GM12878 (cell line): ENCODE measurements at regions not wholly inside any gene's neighbourhood (a gene's known extent, or its start where the extent isn't known, plus 50 kb on each side); places are given as distances from the start of the nearest gene placed in this dataset.

Experiments used
- ATAC-seq: fragments of 200-7000 bp; cut with Tn5 transposase; 3 replicates; pipeline ENCODE4 v1.9.1; 2020; ENCODE audit warnings: mild to moderate bottlenecking, moderate library complexity
- BruUV-seq: library from RNA; stranded (reverse); fragments of 400-500 nt; replicated peaks from 2 replicates; lab custom pipeline; 2021; lab: Mats Ljungman, UMichigan
- CTCF ChIA-PET: fragments of 300-600 bp; sonication (Branson Sonifier 250); formaldehyde crosslinking; extraction: SDS; loops from one replicate; lab custom pipeline; 2021; ENCODE audit warnings: inconsistent platforms; lab: Yijun Ruan, JAX
- POLR2A ChIA-PET: fragments of 350-600 bp; formaldehyde crosslinking; extraction: SDS; loops from one replicate; lab custom pipeline; 2021; ENCODE audit warnings: inconsistent platforms; lab: Charles Lee
- RAD21 ChIA-PET: fragments of 300-600 bp; sonication (Branson Sonifier 250); formaldehyde crosslinking; loops from one replicate; lab custom pipeline; 2023; ENCODE audit warnings: antibody characterized with exemption; ENCODE audit not compliant: unreplicated experiment; lab: Charles Lee
- SMC1A ChIA-PET: fragments of 300-600 bp; sonication (Branson Sonifier 250); formaldehyde crosslinking; loops from one replicate; lab custom pipeline; 2023; ENCODE audit not compliant: unreplicated experiment, uncharacterized antibody; lab: Charles Lee
- DNase-seq: peaks from one replicate; pipeline ENCODE4 v3.0.0-alpha.2; 2011; ENCODE audit warnings: low read depth, low spot score
- FAIRE-seq: peaks from 3 replicates; lab custom pipeline; 2011; peaks lifted over from hg19 to GRCh38; lab: Jason Lieb, UNC
- H2AFZ ChIP-seq: 2 replicates; pipeline ENCODE4 v1.6.0; 2011; ENCODE audit warnings: low read depth, low read length, control low read depth; ENCODE audit not compliant: control insufficient read depth
- H3K27ac ChIP-seq: 2 replicates; pipeline ENCODE4 v1.5.1; 2011; ENCODE audit warnings: control low read depth; ENCODE audit not compliant: control insufficient read depth, insufficient read depth
- H3K27me3 ChIP-seq, 2 experiments: replicated peaks in 1 of 2; 2 replicates each; pipeline versions ENCODE4 v1.6.0 to v1.6.1; 2011; ENCODE audit warnings: low read length in 1 of 2; ENCODE audit not compliant: control insufficient read depth in 2 of 2, insufficient read depth in 2 of 2
- H3K36me3 ChIP-seq, 2 experiments: 2 replicates each; pipeline ENCODE4 v1.5.1; 2011; ENCODE audit warnings: low read length in 1 of 2; ENCODE audit not compliant: control insufficient read depth in 2 of 2, insufficient read depth in 2 of 2
- H3K4me1 ChIP-seq: 2 replicates; pipeline ENCODE4 v1.6.1; 2011; ENCODE audit warnings: mild to moderate bottlenecking, low read length, moderate library complexity, mixed read lengths; ENCODE audit not compliant: control insufficient read depth, insufficient read depth
- H3K4me2 ChIP-seq: 2 replicates; pipeline ENCODE4 v1.6.0; 2011; ENCODE audit warnings: control low read depth; ENCODE audit not compliant: control insufficient read depth, insufficient read depth
- H3K4me3 ChIP-seq: fragments of 200-600 bp; sonication (generic); 2 replicates; pipeline ENCODE4 v1.5.1; 2016
- H3K79me2 ChIP-seq: 2 replicates; pipeline ENCODE4 v1.6.0; 2011; ENCODE audit warnings: low read length; ENCODE audit not compliant: control insufficient read depth, insufficient read depth
- H3K9ac ChIP-seq: 2 replicates; pipeline ENCODE4 v1.8.0; 2011; ENCODE audit warnings: low read length, control low read depth, mixed read lengths; ENCODE audit not compliant: control insufficient read depth, insufficient read depth
- H3K9me3 ChIP-seq: replicated peaks from 3 replicates; pipeline ENCODE4 v1.5.1; 2011; ENCODE audit warnings: mild to moderate bottlenecking, low read length; ENCODE audit not compliant: control insufficient read depth, insufficient read depth
- H4K20me1 ChIP-seq: 2 replicates; pipeline ENCODE4 v1.6.0; 2011; ENCODE audit not compliant: control insufficient read depth, insufficient read depth
- EED ChIP-seq: sonication (generic); IDR thresholded peaks from 2 replicates; pipeline ENCODE4 v1.6.1; 2016; ENCODE audit warnings: antibody characterized with exemption, low read depth
- ESRRA ChIP-seq: IDR thresholded peaks from 2 replicates; pipeline ENCODE4 v1.6.1; 2012; ENCODE audit warnings: mild to moderate bottlenecking, low read length, improper control_type of control experiment
- PML ChIP-seq: IDR thresholded peaks from 2 replicates; pipeline ENCODE4 v1.6.1; 2012; ENCODE audit warnings: low read length, inconsistent platforms
- SP1 ChIP-seq: IDR thresholded peaks from one replicate; pipeline ENCODE4 v1.6.1; 2011; ENCODE audit warnings: low read depth, low read length
- TCF7 ChIP-seq: IDR thresholded peaks from 2 replicates; pipeline ENCODE4 v1.6.1; 2014; ENCODE audit warnings: antibody characterized with exemption, borderline replicate concordance
- ZNF24 ChIP-seq: fragments of 450-650 bp; IDR thresholded peaks from 2 replicates; pipeline ENCODE4 v1.6.1; 2017; ENCODE audit warnings: antibody characterized with exemption, mild to moderate bottlenecking
- in situ Hi-C: fragments of 300-500 bp; cut with MboI; formaldehyde crosslinking; loops from 9 replicates; pipeline ENCODE4 v1.14.3; 2018; ENCODE audit warnings: mixed read lengths
- intact Hi-C: fragments of 100-400 bp; cut with micrococcal nuclease; formaldehyde crosslinking; loops from one replicate; pipeline ENCODE4 v1.14.2; 2022; ENCODE audit not compliant: unreplicated experiment
- TF ChIP-seq, protein P1 (sequence below): IDR thresholded peaks from 2 replicates; pipeline ENCODE4 v1.6.1; 2011; ENCODE audit warnings: mild to moderate bottlenecking, low read depth, low read length, moderate library complexity; ENCODE audit not compliant: insufficient replicate concordance
- TF ChIP-seq, protein P2 (sequence below): IDR thresholded peaks from 2 replicates; pipeline ENCODE4 v1.6.1; 2011; ENCODE audit warnings: borderline replicate concordance, low read depth, mild to moderate bottlenecking, moderate library complexity, mixed read lengths, low read length; ENCODE audit not compliant: insufficient read depth; ENCODE audit errors: extremely low read length
- TF ChIP-seq, protein P3 (sequence below), 3 experiments: IDR thresholded peaks in 2 of 3; conservative IDR thresholded peaks in 1 of 3; 2 replicates each; pipeline ENCODE4 v1.5.1; 2011; ENCODE audit warnings: low read depth in 3 of 3, low read length in 3 of 3, mild to moderate bottlenecking in 3 of 3, control low read depth in 2 of 3, moderate library complexity in 2 of 3, inconsistent platforms in 1 of 3, mixed read lengths in 1 of 3; ENCODE audit not compliant: control insufficient read depth in 2 of 3, insufficient read depth in 1 of 3; ENCODE audit errors: extremely low read depth in 1 of 3
- TF ChIP-seq, protein P4 (sequence below): IDR thresholded peaks from 2 replicates; pipeline ENCODE4 v1.6.1; 2011; ENCODE audit warnings: low read depth, mild to moderate bottlenecking, low read length, moderate library complexity, borderline replicate concordance; ENCODE audit errors: extremely low read depth
- TF ChIP-seq, protein P5 (sequence below): fragments of 450-650 bp; conservative IDR thresholded peaks from 2 replicates; pipeline ENCODE4 v1.6.1; 2017; ENCODE audit warnings: mild to moderate bottlenecking, moderate library complexity

DNA sequence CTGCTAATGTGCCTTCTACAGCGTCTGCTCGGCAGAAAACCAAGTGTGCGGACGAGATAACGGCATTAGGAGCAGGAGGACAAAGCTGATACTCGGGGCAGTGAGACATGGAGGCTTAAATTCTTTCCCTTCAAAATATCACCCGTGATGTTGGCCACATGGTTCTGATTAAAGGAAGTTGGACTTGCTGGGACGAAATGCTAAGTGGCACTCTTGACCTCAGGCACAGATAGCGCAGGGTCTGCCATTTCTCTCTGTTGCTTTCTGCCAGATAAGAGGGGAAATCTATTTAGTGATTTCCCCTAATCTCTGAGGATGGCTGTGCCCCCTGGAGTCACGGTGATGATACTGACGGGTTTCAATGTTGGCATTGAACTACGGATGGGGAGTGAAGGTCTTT lies 509.6 kb upstream of the EEF2KMT start (continued):
- TF ChIP-seq, protein P1, sequence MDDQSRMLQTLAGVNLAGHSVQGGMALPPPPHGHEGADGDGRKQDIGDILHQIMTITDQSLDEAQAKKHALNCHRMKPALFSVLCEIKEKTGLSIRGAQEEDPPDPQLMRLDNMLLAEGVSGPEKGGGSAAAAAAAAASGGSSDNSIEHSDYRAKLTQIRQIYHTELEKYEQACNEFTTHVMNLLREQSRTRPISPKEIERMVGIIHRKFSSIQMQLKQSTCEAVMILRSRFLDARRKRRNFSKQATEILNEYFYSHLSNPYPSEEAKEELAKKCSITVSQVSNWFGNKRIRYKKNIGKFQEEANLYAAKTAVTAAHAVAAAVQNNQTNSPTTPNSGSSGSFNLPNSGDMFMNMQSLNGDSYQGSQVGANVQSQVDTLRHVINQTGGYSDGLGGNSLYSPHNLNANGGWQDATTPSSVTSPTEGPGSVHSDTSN = no peak
- no peak for TF ChIP-seq ZNF24

DNA sequence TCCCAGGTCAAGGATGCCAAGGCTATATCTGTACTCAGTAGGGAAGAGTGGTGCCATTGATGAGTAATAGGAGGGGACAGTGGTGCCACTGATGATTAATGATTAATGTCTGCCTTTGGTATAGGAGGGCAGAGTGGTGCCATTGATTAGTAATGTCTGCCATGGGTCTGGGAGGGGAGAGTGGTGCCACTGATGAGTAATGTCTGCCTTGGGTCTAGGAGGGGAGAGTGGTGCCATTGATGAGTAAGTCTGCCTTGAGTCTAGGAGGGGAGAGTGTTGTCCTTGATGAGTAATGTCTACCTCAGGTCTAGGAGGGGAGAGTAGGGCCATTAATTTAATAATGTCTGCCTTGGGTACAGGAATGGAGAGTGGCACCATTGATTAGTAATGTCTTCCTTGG lies 507.8 kb upstream of the EEF2KMT start:
- Histone ChIP-seq H3K9ac (no peak overlapping the region), H3K4me1 (no peaks in the 10 kb centered on the region), H3K4me2 (no peak overlapping the region), H3K27me3 (no peaks in the 10 kb centered on the region), H3K27ac (no peak overlapping the region), H3K9me3 (no peaks in the 10 kb centered on the region), H4K20me1 (no peaks in the 10 kb centered on the region), H3K4me3 (no peak overlapping the region), H3K79me2 (no peaks in the 10 kb centered on the region), H2AFZ (no peak overlapping the region), H3K36me3 (no peaks in the 10 kb centered on the region)
- no TSS peak for BruUV-seq
- POLR2A ChIA-PET = no interaction called here
- intact Hi-C loops = no loop called here
- in situ Hi-C loops = no loop called here
- TF ChIP-seq, protein P1 = no peak
- TF ChIP-seq, protein P2, sequence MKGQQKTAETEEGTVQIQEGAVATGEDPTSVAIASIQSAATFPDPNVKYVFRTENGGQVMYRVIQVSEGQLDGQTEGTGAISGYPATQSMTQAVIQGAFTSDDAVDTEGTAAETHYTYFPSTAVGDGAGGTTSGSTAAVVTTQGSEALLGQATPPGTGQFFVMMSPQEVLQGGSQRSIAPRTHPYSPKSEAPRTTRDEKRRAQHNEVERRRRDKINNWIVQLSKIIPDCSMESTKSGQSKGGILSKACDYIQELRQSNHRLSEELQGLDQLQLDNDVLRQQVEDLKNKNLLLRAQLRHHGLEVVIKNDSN = no peak
- TF ChIP-seq TCF7 (no peak), EED (no peak), ESRRA (no peak), SP1 (no peak), PML (no peak)
- TF ChIP-seq, protein P3, sequence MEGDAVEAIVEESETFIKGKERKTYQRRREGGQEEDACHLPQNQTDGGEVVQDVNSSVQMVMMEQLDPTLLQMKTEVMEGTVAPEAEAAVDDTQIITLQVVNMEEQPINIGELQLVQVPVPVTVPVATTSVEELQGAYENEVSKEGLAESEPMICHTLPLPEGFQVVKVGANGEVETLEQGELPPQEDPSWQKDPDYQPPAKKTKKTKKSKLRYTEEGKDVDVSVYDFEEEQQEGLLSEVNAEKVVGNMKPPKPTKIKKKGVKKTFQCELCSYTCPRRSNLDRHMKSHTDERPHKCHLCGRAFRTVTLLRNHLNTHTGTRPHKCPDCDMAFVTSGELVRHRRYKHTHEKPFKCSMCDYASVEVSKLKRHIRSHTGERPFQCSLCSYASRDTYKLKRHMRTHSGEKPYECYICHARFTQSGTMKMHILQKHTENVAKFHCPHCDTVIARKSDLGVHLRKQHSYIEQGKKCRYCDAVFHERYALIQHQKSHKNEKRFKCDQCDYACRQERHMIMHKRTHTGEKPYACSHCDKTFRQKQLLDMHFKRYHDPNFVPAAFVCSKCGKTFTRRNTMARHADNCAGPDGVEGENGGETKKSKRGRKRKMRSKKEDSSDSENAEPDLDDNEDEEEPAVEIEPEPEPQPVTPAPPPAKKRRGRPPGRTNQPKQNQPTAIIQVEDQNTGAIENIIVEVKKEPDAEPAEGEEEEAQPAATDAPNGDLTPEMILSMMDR (IDR thresholded peaks at IDR 0.05 in 2 of 3, conservative IDR thresholded peaks at IDR 0.05 in 1 of 3; ENCODE audit: control insufficient read depth in 2 of 3, extremely low read depth in 1 of 3, insufficient read depth in 1 of 3, low read depth in 3 of 3, low read length in 3 of 3) = no peak
- TF ChIP-seq, protein P4, sequence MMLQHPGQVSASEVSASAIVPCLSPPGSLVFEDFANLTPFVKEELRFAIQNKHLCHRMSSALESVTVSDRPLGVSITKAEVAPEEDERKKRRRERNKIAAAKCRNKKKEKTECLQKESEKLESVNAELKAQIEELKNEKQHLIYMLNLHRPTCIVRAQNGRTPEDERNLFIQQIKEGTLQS = no peak
- TF ChIP-seq, protein P5, sequence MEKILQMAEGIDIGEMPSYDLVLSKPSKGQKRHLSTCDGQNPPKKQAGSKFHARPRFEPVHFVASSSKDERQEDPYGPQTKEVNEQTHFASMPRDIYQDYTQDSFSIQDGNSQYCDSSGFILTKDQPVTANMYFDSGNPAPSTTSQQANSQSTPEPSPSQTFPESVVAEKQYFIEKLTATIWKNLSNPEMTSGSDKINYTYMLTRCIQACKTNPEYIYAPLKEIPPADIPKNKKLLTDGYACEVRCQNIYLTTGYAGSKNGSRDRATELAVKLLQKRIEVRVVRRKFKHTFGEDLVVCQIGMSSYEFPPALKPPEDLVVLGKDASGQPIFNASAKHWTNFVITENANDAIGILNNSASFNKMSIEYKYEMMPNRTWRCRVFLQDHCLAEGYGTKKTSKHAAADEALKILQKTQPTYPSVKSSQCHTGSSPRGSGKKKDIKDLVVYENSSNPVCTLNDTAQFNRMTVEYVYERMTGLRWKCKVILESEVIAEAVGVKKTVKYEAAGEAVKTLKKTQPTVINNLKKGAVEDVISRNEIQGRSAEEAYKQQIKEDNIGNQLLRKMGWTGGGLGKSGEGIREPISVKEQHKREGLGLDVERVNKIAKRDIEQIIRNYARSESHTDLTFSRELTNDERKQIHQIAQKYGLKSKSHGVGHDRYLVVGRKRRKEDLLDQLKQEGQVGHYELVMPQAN = no peak
- no peak for ATAC-seq
- SMC1A ChIA-PET = no interaction called here
- no peak for DNase-seq
- RAD21 ChIA-PET = no interaction called here
- CTCF ChIA-PET = no interaction called here
- no peak for FAIRE-seq
